A549 (cell line): ENCODE measurements at regions not wholly inside any gene's neighbourhood (a gene's known extent, or its start where the extent isn't known, plus 50 kb on each side); places are given as distances from the start of the nearest gene placed in this dataset.

Experiments used
- CTCF ChIP-seq: fragments of >200 bp; sonication (Bioruptor Twin); formaldehyde crosslinking; IDR thresholded peaks from 3 replicates; pipeline ENCODE4 v1.5.1; 2016
- EP300 ChIP-seq, 2 experiments: fragments of >200 bp; sonication (Bioruptor Twin); formaldehyde crosslinking; IDR thresholded peaks; 2 replicates in 1 of 2; 3 replicates in 1 of 2; pipeline ENCODE4 v1.6.1; 2016 to 2017
- JUNB ChIP-seq: fragments of >200 bp; sonication (Bioruptor Twin); formaldehyde crosslinking; IDR thresholded peaks from 2 replicates; pipeline ENCODE4 v1.6.1; 2016

DNA sequence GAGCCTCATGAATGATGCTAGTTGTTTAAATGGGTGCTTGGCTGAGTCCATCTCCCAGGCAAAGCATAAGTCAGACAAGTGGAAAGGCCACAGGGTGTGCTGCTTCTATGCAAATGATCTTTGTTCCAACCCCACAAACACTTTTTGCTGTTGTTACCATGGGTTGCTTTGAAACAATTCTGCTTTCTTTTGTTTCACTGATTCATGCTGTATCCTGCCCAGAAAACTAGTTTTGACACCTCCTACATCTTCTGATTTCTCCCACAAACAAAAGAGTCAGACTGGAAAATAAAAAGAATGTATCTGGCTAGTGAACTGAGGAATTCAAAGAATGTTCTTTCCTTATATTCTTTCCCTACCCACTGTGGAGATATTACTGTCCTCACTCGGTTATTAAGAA, 298.6 kb downstream of the DIRAS2 start:
- TF ChIP-seq EP300 (IDR thresholded peaks at IDR 0.05) (no peak), CTCF (no peak), JUNB (no peak)
